Activated T-helper 1 cell treated with anti-CD3 and anti-CD28 coated beads, Interleukin-12 subunit alpha, Interleukin-12 subunit beta, Interleukin-2, Interleukin-4 antibody, amounts not matched to agents 30 ng/mL and 10 ng/mL and 1 ng/mL, durations not matched to agents 14 hours and 24 hours and 36 hours (primary cell): ENCODE measurements at regions not wholly inside any gene's neighbourhood (a gene's known extent, or its start where the extent isn't known, plus 50 kb on each side); places are given as distances from the start of the nearest gene placed in this dataset.

Source experiments
- DNase-seq: peaks from one replicate; pipeline ENCODE4 v3.0.0; 2021; ENCODE audit warnings: low spot score
- H3K27ac Mint-ChIP-seq: one replicate; pipeline ENCODE4 v1.8.0; 2021; ENCODE audit warnings: mild to moderate bottlenecking, mixed read lengths
- H3K27me3 Mint-ChIP-seq: one replicate; pipeline ENCODE4 v1.8.0; 2022; ENCODE audit warnings: mild to moderate bottlenecking, moderate library complexity, mixed read lengths; ENCODE audit not compliant: insufficient read depth
- H3K36me3 Mint-ChIP-seq: one replicate; pipeline ENCODE4 v1.8.0; 2021; ENCODE audit warnings: low read depth, mixed read lengths
- H3K4me1 Mint-ChIP-seq: one replicate; pipeline ENCODE4 v1.8.0; 2021; ENCODE audit warnings: low read depth, mixed read lengths
- H3K4me3 Mint-ChIP-seq: one replicate; pipeline ENCODE4 v1.8.0; 2021; ENCODE audit warnings: mild to moderate bottlenecking, moderate library complexity, mixed read lengths
- H3K9me3 Mint-ChIP-seq: one replicate; pipeline ENCODE4 v1.8.0; 2021; ENCODE audit warnings: mixed read lengths
- intact Hi-C: fragments of 100-400 bp; cut with micrococcal nuclease; formaldehyde crosslinking; loops from one replicate; pipeline ENCODE4 v1.15.1; 2024

DNA sequence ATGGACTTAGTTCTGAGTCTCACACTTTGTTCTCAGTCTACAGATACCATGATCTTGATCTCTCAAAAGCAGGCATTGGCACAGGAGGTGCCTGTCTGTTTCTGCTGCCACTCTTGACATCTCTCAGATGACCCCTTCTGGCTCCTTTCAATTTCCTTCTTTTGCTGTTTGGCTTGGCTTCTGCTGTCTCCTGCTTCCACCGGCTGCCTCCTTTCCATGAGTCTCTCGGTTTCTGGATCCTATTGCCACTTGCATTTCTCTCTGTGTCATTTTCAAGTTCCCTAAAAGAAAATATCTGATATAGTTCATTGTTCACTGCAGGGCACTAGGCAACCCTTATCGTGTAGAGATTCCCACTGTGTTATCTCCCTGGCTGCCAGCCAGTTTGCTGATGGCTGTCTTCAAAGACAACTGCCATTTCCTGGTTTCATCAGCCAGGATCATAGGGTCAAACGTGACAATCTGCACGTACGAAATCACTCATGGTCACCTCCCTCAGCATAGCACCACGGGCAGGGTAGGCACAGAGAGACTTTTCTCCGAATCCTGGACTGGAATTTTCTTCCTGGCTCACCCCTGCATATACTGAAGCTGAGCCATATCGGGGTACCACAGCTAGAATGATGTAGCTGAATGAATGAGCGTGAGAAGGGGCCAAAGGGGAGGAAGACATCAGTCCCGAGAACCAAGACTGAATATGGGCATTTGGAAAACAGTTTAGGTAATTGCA lies 144.6 kb upstream of the TMEM170B start:
- Mint-ChIP-seq H3K27ac (no peak overlapping the region), H3K27me3 (peaks cover 4% of the 10 kb centered on the region), H3K4me3 (no peak overlapping the region)

DNA sequence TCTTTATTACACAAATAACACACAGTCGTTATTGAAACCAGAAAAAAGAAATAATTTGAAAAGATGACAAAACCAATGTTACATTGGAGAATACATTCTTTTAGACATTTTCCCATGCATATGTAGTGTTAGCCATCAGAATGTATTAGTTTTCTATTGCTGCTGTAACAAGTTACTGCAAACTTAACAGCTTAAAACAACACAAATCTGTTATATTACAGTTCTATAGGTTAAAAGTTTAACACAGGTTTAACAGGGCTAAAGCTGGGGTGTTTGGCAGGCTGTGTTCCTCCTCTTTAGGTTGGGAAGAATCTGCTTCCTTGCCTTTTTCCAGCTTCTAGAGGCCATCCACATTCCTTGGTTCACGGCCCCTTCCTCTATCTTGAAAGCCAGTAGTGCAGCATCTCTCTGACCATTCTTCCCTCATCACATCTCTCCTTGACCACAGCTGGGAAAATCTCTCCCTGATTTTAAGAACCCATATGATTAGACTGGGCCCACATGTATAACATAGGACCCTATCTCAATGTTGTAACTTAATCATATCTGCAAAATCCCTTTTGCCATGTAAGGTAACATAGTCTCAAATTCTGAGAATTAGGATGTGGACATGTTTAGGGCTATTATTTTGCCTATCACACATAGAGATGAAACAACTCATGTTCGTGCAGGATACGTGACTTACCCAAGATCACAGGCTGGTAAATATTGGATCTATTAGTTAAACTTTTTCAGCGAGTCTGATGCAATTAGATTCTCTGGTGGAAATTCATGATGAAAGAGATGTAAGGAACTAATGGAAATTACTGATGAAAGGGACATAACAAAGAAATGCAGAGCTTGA lies 145.4 kb upstream of the TMEM170B start:
- Mint-ChIP-seq H3K9me3 (peaks cover 32% of the 10 kb centered on the region), H3K4me3 (no peak overlapping the region), H3K27ac (no peak overlapping the region), H3K4me1 (peaks cover 12% of the 10 kb centered on the region), H3K36me3 (peaks cover 10% of the 10 kb centered on the region), H3K27me3 (peaks cover 2% of the 10 kb centered on the region)
- intact Hi-C loops = no loop called here
- no peak for DNase-seq

More for the DNA sequence above, 144.6 kb upstream of the TMEM170B start:
- peaks cover 15% of the 10 kb centered on the region for H3K4me1 Mint-ChIP-seq
- no peak for DNase-seq
- H3K36me3 Mint-ChIP-seq = peaks cover 10% of the 10 kb centered on the region
- peaks cover 32% of the 10 kb centered on the region for H3K9me3 Mint-ChIP-seq
- intact Hi-C loops = no loop called here

DNA sequence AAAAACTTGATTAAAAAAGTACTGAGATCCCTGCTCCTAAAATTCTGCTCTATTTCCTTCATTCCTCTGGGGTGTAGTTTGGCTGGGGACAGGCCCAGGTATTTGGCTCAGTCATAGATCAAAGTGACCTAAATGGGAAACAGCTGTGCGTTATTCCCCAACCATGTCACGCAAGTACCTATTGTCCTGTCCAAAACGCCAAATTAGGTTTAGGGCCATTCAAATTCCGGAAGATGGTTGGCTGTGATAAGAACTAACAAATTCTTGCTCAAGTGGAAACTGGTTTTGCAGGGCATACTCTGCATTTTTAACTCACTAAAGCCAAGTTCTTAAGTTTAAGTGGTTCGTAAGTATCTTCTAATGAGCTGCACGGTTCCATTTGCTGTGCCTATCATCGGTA lies 147.6 kb upstream of the TMEM170B start:
- Mint-ChIP-seq H3K27me3 (no peaks in the 10 kb centered on the region), H3K27ac (no peak overlapping the region), H3K36me3 (peaks cover 7% of the 10 kb centered on the region), H3K9me3 (peaks cover 21% of the 10 kb centered on the region), H3K4me3 (no peak overlapping the region), H3K4me1 (peaks cover 30% of the 10 kb centered on the region)
- DNase-seq = no peak
- intact Hi-C loops = no loop called here

DNA sequence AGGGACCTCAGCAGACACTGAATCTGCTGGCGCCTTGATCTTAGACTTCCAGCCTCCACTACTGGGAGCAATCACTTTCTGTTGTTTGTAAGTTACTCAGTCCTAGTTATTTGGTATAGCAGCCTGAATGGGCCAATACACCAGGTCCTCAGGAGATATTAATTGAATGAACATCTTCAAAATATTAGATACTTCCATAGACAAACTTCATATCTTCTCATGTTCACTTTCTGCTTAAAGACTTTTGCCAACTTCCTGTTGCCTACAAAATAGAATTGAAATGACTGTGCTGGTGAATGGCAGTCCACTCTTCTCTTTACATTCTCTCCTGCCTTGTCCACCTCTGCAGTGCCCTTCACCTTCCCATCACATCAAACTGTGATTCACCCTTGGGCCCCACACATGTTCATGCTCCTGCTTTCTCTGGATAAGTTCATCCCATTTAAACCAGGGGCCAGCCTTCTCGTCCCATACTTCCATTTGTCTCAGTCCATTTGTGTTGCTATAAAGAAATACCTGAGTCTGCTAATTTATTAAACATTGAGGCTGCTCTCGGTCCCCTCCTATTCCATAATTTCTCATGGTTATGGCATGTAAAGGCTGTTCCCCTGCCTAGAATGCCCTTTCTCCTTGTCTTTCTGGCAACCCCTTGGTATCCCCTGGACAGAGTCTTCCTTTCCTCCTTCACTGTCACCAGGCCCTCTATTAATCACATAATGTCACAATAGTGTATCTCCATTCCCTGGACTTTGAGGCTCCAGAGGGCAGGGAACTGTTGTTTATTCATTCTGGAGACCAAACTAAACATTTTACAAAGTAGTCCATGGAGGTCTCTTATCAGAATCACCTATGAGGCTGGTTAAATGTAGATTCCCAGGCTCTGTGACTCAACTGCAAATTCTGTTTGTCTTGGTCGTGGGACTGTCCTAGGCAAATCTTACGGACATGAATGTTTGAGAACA lies 148.3 kb upstream of the TMEM170B start:
- Mint-ChIP-seq H3K27ac (no peak overlapping the region), H3K9me3 (peaks cover 21% of the 10 kb centered on the region), H3K4me3 (no peak overlapping the region), H3K36me3 (peaks cover 7% of the 10 kb centered on the region), H3K27me3 (no peaks in the 10 kb centered on the region), H3K4me1 (peaks cover 31% of the 10 kb centered on the region)
- intact Hi-C loops = no loop called here
- no peak for DNase-seq

DNA sequence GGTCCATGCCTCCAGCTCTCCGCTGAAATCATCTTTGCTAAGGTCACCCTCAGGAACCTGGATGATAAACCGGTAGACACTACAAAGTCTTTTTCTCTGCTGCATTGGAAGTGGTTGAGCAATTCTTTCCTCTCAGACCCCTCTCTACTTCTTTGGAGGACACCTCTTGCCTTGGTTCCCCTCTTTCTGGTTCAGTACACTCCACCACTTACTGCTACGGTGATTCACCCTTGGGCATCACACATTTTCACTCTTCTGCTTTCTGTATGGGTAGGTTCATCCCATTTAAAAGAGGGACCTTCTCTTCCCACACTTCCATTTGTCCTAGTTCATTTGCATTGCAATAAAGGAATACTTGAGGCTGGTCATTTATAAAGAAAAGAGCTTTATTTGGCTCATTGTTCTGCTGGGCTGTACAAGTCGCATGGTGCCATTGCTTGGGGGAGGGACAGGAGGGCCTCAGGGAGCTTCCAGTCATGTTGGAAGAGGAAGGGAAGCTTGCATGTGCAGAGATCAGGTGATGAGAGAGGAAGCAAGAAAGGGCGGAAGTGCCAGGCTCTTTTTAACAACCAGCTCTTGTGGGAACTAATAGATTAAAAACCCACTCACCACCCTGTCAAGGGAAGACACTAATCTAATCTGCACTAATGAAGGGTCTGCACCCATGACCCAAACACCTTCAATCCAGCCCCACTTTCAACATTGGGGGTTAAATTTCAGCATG lies 149.7 kb upstream of the TMEM170B start:
- no peak for DNase-seq
- Mint-ChIP-seq H3K4me3 (no peak overlapping the region), H3K27ac (no peak overlapping the region), H3K36me3 (peaks cover 7% of the 10 kb centered on the region), H3K4me1 (peaks cover 33% of the 10 kb centered on the region), H3K27me3 (no peaks in the 10 kb centered on the region), H3K9me3 (peaks cover 18% of the 10 kb centered on the region)
- intact Hi-C loops = no loop called here

DNA sequence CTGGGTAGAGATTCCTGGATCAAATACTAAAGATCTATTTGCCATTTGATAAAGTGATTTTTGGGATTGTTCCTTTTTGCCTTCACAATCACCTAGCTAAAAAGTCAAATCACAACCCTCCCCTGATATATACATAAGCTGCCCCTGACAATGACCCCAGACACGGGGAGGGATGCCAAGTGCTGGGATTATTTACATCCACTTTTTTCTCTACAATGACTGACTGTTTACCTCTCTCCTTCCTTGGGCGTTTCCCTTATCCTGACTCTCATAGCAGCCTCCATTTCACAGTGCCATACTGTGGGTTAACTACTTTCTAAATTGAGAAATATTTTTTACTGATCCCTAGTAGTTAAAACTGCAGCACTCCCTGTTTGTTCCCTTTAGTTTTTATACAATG lies 150.8 kb upstream of the TMEM170B start:
- intact Hi-C loops = loop anchor here (1.0 kb wide), 3 partner anchors 27 to 74 kb away; no protein-coding TSS in a partner anchor
- Mint-ChIP-seq H3K36me3 (peaks cover 5% of the 10 kb centered on the region), H3K27ac (peak overlapping the region; percentile 85), H3K27me3 (no peaks in the 10 kb centered on the region), H3K4me3 (peak overlapping the region; percentile 12), H3K9me3 (peaks cover 10% of the 10 kb centered on the region), H3K4me1 (peaks cover 44% of the 10 kb centered on the region)
- DNase-seq = no peak

DNA sequence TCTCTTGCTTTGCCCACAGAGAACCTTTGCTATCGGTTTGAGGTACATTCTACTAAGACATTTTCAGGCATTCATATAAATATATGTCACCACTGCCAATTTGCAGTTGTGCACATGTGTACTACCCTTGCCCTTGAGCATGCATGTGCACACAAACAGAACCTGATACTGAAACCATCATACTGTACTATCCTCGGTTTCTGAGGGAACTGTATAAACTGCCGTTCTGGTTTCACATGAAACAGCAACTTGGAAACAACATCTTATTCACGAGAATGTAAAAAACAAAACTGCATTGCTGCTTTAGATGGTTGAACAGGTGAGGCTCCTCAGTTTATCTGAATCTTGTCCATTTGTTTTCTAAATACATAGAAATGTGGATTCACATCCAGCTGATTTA lies 151.2 kb upstream of the TMEM170B start:
- H3K9me3 Mint-ChIP-seq = peaks cover 10% of the 10 kb centered on the region
- no peak for DNase-seq
- H3K27me3 Mint-ChIP-seq = no peaks in the 10 kb centered on the region
- peaks cover 5% of the 10 kb centered on the region for H3K36me3 Mint-ChIP-seq
- peak overlapping the region; percentile 12 for H3K4me3 Mint-ChIP-seq
- peaks cover 48% of the 10 kb centered on the region for H3K4me1 Mint-ChIP-seq
- peak overlapping the region; percentile 85 for H3K27ac Mint-ChIP-seq
- intact Hi-C loops = loop anchor here (1.0 kb wide), 3 partner anchors 27 to 74 kb away; no protein-coding TSS in a partner anchor

DNA sequence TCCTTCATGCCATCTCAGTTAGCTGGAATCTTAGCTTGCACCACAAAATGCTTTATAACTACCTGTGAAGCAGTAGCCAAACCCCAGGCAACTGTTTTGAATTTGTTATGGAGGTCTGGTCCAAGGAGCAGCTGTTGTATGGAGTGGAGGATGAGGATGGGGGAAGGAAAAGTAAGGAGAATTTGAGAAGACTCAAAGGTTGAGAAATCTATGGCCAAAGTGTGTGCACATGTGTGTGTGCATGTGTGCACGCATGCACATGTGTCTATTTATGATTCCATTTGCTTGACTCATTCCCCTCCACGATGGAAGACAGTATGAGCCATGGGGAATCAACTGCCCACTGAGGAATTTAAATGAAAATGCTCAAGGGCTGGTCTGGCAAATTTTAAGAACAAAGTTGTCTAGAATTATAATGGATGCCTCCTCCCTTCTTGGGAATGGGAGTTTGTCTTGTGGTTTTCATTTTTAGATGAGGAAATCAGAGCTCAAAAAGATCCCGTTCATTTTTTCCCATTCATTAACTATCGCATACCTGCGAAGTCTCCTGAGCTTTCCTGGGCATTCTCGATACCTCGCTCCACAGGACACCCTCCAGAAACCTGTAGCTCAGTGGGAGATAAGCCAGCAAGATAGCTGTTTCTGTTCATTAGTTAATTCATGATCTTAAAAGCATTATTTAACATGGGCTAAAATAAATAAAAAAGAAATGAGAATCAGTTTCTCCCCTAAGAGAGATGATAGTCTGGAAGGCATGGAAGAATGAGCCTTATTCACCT lies 152.3 kb upstream of the NEDD9 start:
- no peaks in the 10 kb centered on the region for H3K9me3 Mint-ChIP-seq
- no peak for DNase-seq
- no peak overlapping the region for H3K4me3 Mint-ChIP-seq
- peaks cover 64% of the 10 kb centered on the region for H3K4me1 Mint-ChIP-seq
- H3K36me3 Mint-ChIP-seq = peaks cover 17% of the 10 kb centered on the region
- H3K27me3 Mint-ChIP-seq = no peaks in the 10 kb centered on the region
- intact Hi-C loops = no loop called here
- H3K27ac Mint-ChIP-seq = no peak overlapping the region

DNA sequence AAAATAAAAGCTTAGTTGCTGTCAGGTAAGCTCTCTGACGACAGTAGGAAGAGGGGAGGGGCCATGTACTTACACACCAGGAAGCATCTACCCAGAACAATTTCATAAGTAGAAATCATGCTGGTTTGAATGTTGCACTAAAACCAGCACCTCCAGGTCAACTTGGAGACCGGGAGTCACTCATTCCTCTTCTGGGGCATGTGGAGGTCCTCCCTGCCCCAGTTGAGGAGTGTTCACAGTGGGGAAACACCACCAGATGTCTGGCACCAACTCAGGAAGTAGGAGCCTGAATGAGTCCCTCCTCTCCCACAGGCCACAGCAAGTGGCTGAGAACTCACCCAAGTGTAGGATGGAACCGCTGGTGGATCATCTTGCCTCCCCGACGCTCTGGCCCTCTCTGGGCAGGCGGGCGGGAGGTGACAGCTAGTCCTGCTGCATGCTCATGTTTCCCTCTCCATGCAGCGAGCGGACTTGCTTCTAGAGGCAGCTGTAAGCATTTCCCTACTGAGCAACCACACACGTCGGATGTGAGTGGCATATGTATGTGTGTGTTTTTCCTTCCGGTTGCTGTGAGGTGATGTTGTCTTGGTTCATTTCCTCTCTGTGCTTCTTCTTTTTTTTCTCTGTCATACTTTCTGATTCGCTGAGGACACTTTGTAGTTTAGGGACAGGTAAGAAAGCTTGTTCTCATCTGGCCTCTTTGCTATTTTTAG lies 149.5 kb upstream of the NEDD9 start:
- intact Hi-C loops = loop anchor here (1.0 to 2.0 kb wide), 10 partner anchors 8 to 150 kb away; partner anchors contain the start of gene NEDD9
- H3K9me3 Mint-ChIP-seq = peaks cover 8% of the 10 kb centered on the region
- peak overlapping the region; percentile 96 for H3K27ac Mint-ChIP-seq
- no peaks in the 10 kb centered on the region for H3K27me3 Mint-ChIP-seq
- DNase-seq = peak; percentile 69
- H3K36me3 Mint-ChIP-seq = peaks cover 31% of the 10 kb centered on the region
- H3K4me3 Mint-ChIP-seq = peak overlapping the region; percentile 92
- H3K4me1 Mint-ChIP-seq = peaks cover 75% of the 10 kb centered on the region

DNA sequence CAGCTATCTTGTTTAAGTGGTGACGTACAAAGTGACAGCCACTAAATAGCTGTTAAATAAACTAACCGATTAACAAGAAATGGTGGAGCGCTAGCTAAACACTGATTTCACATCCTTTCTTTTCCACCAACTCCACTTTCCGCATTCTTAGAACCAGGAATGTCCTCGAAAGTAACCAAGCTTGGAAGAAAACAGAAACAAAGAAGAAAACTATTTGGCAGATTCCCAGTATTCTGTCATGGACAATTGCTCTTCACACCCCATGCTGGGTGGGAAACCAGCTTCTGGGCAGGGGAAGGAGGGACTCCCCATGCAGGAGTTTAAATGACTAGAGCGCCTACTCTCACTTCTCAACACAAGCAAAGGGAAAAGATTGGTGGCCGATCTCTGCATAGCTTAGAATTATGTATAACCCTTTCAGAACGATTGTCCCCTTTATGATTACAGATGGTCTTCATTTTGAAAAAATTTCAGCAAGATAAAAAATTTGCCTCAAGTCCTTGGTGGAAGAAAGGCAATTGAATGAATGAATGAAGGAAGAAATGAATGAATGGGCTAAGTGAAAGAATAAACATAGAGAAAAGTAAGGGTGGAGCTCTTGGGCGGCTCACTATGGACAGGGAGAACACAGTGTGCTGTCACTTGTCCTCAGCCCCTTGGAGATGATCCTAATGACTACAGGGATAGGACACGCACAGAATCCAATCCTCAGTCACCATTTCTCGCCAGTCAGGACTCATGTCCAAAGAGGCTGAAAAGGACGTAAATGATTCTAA lies 148.7 kb upstream of the NEDD9 start:
- intact Hi-C loops = no loop called here

More for the DNA sequence above, 148.7 kb upstream of the NEDD9 start:
- Mint-ChIP-seq H3K9me3 (peaks cover 8% of the 10 kb centered on the region), H3K4me1 (peaks cover 75% of the 10 kb centered on the region), H3K27ac (peak overlapping the region; percentile 96), H3K27me3 (no peaks in the 10 kb centered on the region), H3K4me3 (peak overlapping the region; percentile 92), H3K36me3 (peaks cover 34% of the 10 kb centered on the region)
- no peak for DNase-seq
